ENCODE measurements at regions not wholly inside any gene's neighbourhood (a gene's known extent, or its start where the extent isn't known, plus 50 kb on each side); places are given as distances from the start of the nearest gene placed in this dataset.

DNA sequence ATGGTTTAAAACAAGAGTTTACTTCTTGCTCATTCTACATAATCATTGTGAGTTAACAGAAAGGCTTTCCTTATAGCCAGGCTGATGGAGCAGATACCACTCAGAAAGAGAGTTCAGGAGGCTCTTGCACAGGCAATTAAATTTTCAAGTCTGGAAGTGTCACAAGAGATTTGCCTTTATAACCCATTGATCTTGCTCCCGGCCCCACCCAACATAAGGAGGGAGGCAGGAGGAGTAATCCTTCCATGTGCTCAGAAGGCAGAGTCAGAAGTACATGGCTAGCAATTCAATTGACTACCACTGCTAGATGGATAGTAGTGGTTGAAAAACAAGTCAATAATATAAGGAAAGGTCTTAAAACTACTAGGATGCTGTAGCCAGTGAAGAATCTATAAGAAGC is 346.3 kb upstream of the CDH11 start:
- TF ChIP-seq POLR2A (IDR thresholded peaks at IDR 0.05; ENCODE audit: low read depth, low read length) (no peak), TAF1 (IDR thresholded peaks at IDR 0.05; ENCODE audit: low read depth, low read length) (no peak), POLR2AphosphoS5 (IDR thresholded peaks at IDR 0.05; ENCODE audit: low read depth, low read length) (no peak)
